ENCODE measurements at regions not wholly inside any gene's neighbourhood (a gene's known extent, or its start where the extent isn't known, plus 50 kb on each side); places are given as distances from the start of the nearest gene placed in this dataset.

- no peak for ATAC-seq
- peaks cover 93% of the 10 kb centered on the region for H3K36me3 Mint-ChIP-seq
- DNase-seq (ENCODE audit: low spot score): no peak
- H3K4me3 Mint-ChIP-seq: no peak overlapping the region
- CTCF ChIA-PET: no interaction called here
- H3K9me3 Mint-ChIP-seq: peaks cover 99% of the 10 kb centered on the region
- POLR2A ChIA-PET: no interaction called here
- H3K27me3 Mint-ChIP-seq (ENCODE audit: low read depth): peaks cover 10% of the 10 kb centered on the region
- H3K27ac Mint-ChIP-seq: no peak overlapping the region
- no peaks in the 10 kb centered on the region for H3K4me1 Mint-ChIP-seq
- TF ChIP-seq ZBTB21 (CRISPR knock-in tag; IDR thresholded peaks at IDR 0.05; ENCODE audit: borderline replicate concordance) (no peak), CREM (CRISPR knock-in tag; IDR thresholded peaks at IDR 0.05) (no peak), ZNF138 (CRISPR knock-in tag; conservative IDR thresholded peaks at IDR 0.05) (no peak), MYBL2 (CRISPR knock-in tag; IDR thresholded peaks at IDR 0.05) (no peak), ESRRA (CRISPR knock-in tag; IDR thresholded peaks at IDR 0.05; ENCODE audit: borderline replicate concordance) (no peak), RELA (CRISPR knock-in tag; IDR thresholded peaks at IDR 0.05; ENCODE audit: borderline replicate concordance) (no peak), ZBTB43 (CRISPR knock-in tag; IDR thresholded peaks at IDR 0.05) (no peak), TP53 (CRISPR knock-in tag; IDR thresholded peaks at IDR 0.05) (no peak), ZNF512 (CRISPR knock-in tag; IDR thresholded peaks at IDR 0.05; ENCODE audit: borderline replicate concordance) (no peak), IRF1 (CRISPR knock-in tag; IDR thresholded peaks at IDR 0.05) (no peak), TCF7 (CRISPR knock-in tag; IDR thresholded peaks at IDR 0.05; ENCODE audit: low read depth) (no peak), FOXP4 (CRISPR knock-in tag; IDR thresholded peaks at IDR 0.05) (no peak), MXD4 (CRISPR knock-in tag; IDR thresholded peaks at IDR 0.05; ENCODE audit: borderline replicate concordance) (no peak)
Measured at GRCh38 chr16:35690413-35690812, 2231.0 kb downstream of the TP53TG3F start.

- no peak for TF ChIP-seq ATF3 (CRISPR knock-in tag; conservative IDR thresholded peaks at IDR 0.05)
- no peak for TF ChIP-seq ZNF396 (CRISPR knock-in tag; IDR thresholded peaks at IDR 0.05; ENCODE audit: borderline replicate concordance)
- TF ChIP-seq MXD4 (CRISPR knock-in tag; IDR thresholded peaks at IDR 0.05; ENCODE audit: borderline replicate concordance): no peak
- no peak for TF ChIP-seq RELA (CRISPR knock-in tag; IDR thresholded peaks at IDR 0.05; ENCODE audit: borderline replicate concordance)
- TF ChIP-seq SMAD4 (CRISPR knock-in tag; IDR thresholded peaks at IDR 0.05): no peak
- TF ChIP-seq TCF7 (CRISPR knock-in tag; IDR thresholded peaks at IDR 0.05; ENCODE audit: low read depth): no peak
- no peak for TF ChIP-seq MLX (CRISPR knock-in tag; IDR thresholded peaks at IDR 0.05)
- no peak for TF ChIP-seq ZNF512 (CRISPR knock-in tag; IDR thresholded peaks at IDR 0.05; ENCODE audit: borderline replicate concordance)
- no peak for TF ChIP-seq CBFB (CRISPR knock-in tag; IDR thresholded peaks at IDR 0.05; ENCODE audit: low read depth)
- no peak for TF ChIP-seq IRF1 (CRISPR knock-in tag; IDR thresholded peaks at IDR 0.05)
- no peak for TF ChIP-seq NR1H2 (CRISPR knock-in tag; IDR thresholded peaks at IDR 0.05)
- TF ChIP-seq USF1 (CRISPR knock-in tag; IDR thresholded peaks at IDR 0.05): no peak
- ChIA-PET POLR2A (no interaction called here), CTCF (no interaction called here)
- peaks cover 12% of the 10 kb centered on the region for H3K27me3 Mint-ChIP-seq (ENCODE audit: low read depth)
- H3K27ac Mint-ChIP-seq: no peak overlapping the region
- peaks cover 98% of the 10 kb centered on the region for H3K9me3 Mint-ChIP-seq
- peaks cover 92% of the 10 kb centered on the region for H3K36me3 Mint-ChIP-seq
- no peaks in the 10 kb centered on the region for H3K4me1 Mint-ChIP-seq
- DNase-seq (ENCODE audit: low spot score) (no peak), ATAC-seq (no peak)
- H3K4me3 Mint-ChIP-seq: no peak overlapping the region
Measured at GRCh38 chr16:35691057-35691456, 2231.6 kb downstream of the TP53TG3F start.

Measured in WTC11 (cell line).